NCI-H146 (cell line): ENCODE measurements at regions not wholly inside any gene's neighbourhood (a gene's known extent, or its start where the extent isn't known, plus 50 kb on each side); places are given as distances from the start of the nearest gene placed in this dataset.

Experiments used
- DNase-seq: peaks from one replicate; lab custom pipeline; 2025; lab: John Stamatoyannopoulos, UW

DNA sequence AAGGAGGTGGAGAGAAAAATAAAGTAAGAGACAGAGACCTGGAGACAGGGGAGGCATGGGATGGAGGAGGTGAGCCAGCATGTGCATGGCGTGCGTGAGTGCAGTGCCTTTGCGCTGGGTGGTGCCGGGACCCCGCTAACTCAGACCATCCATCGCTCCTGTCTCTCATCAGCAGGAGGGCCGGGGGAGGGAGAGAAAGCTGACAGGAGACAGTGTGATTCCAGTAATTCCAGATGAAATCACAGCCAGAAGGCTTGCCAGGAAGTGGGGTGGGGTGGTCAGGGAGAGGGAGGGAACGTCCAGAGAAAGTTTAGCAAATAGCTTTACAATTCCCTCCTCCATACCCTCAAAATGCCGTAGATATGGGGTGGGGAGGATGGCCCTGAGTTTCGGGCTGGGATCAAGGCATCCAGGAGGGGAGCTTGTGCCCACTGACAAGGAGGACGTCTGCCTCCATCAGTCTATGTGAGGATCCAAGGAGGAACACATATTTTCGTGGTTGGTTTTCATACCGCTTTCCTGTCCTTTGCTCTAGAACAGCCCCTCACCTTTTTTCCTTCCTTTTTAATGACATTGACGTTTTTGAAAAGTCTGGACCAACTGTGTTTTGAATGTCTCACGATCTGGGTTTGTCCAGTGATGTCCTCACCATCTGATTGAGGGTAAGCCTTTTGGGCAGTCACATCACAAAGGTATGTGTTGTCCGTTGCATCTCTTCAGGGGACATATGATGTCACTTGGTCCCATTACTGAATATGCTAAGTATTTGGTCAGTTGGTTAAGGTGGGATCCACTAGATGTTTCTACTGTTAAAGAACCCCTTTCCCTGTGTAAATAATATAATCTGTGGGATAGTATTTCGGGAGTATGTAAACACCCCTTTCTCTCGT lies 567.3 kb downstream of the MIAT start:
- no peak for DNase-seq

- no peak for DNase-seq
Observed at GRCh38 chr22:27226666-27227065, 569.3 kb downstream of the MIAT start.

GRCh38 chr22:27228771-27229170 lies 571.4 kb downstream of the MIAT start:
- no peak for DNase-seq

DNA sequence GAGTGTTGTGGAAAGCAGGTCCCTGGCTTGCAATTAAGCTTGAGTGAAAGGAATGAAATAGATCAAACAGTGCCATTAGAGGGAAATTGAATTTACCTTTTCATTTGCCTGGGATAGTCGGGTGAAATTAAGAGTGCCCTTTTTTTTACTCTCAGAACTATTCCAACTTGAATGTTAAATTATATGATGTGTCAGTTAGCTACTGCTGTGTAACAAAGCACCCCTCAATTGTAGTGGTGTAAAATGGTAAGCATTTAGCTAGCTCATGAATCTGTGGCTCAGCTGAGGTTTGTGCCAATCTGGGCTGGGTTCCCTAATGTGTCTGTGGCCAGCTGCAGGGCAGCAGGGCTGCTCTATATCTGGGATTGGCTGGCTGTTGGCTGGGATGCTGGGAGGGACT lies 571.4 kb downstream of the MN1 start:
- no peak for DNase-seq

GRCh38 chr22:27231266-27231665 lies 570.3 kb downstream of the MN1 start:
- DNase-seq, result no peak

DNA sequence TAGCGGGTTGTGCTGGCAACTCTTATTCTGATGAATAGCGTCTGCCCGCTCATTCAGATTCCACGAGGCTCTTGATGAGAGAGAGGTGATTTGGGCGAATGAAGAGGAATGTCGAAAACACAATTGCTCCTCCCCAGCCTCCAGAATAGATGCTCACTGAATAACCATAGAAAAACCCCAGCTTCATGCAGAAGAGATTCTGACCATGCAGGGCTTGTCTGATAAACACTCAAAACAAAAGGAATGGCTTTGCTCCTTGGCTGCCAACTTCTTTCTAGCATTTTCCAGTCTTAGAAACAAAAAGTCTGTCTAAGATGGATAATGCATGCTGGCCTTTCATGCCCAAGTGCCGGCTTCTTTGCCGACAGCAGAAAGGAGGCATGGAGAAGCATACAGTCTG lies 569.5 kb downstream of the MN1 start:
- no peak for DNase-seq

GRCh38 chr22:27237080-27237741 lies 564.3 kb downstream of the MN1 start:
- DNase-seq, result no peak

DNA sequence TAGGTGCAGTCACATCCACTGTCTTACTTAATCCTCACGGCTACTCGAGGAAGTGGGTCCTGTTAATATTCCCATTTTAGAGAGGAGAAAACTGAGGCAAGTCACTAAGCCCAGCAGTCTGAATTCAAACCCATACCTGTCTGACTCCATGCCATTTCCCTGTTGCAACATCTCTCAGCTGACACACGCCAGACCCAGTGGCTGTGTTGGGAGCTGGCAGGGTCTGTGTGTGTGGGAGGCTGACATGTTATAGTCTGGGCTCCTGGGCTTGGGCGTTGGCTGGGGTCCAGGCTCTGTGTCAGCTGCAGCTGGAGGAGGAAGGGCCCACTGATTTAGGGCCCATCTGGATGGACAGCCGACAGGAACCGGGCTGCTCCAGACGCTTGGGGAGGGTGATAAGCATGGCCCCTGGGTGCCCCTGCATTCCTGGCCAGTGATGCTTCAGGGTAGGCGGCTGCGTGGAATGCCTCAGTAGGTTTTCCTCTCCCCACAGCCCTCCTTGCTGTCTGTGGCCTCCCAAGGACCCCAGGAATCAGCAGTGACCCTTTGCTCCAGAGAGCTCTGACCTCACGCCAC lies 562.5 kb downstream of the MN1 start:
- DNase-seq, result no peak

- DNase-seq, result no peak
Observed at GRCh38 chr22:27239520-27239919, 562.0 kb downstream of the MN1 start.

- no peak for DNase-seq
Observed at GRCh38 chr22:27240298-27241075, 561.1 kb downstream of the MN1 start.

GRCh38 chr22:27241430-27242321 lies 559.9 kb downstream of the MN1 start:
- no peak for DNase-seq

DNA sequence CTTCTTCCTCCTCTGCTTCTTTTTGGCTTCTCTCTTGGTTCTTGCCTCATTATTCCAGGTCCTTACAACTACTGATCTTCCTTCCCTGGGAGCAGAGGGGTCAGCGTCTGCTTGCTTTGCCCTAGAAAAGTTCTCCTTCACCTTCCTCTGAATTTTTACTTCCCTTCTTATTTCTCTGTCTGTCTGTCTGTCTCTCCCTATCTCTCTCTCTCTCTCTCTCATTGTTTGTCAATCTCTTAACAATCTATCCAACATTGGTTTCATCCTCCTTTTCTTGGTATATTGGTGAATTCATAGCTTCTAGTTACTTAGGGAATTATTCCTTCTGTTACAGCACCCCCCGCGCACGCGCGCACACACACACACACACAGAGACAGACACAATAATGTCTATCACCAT lies 559.1 kb downstream of the MN1 start:
- DNase-seq, result no peak

- no peak for DNase-seq
Observed at GRCh38 chr22:27242917-27243589, 558.5 kb downstream of the MN1 start.

GRCh38 chr22:27244328-27244727 lies 557.2 kb downstream of the MN1 start:
- no peak for DNase-seq

GRCh38 chr22:27245056-27245455 lies 556.5 kb downstream of the MN1 start:
- no peak for DNase-seq

GRCh38 chr22:27246558-27246957 lies 555.0 kb downstream of the MN1 start:
- no peak for DNase-seq

DNA sequence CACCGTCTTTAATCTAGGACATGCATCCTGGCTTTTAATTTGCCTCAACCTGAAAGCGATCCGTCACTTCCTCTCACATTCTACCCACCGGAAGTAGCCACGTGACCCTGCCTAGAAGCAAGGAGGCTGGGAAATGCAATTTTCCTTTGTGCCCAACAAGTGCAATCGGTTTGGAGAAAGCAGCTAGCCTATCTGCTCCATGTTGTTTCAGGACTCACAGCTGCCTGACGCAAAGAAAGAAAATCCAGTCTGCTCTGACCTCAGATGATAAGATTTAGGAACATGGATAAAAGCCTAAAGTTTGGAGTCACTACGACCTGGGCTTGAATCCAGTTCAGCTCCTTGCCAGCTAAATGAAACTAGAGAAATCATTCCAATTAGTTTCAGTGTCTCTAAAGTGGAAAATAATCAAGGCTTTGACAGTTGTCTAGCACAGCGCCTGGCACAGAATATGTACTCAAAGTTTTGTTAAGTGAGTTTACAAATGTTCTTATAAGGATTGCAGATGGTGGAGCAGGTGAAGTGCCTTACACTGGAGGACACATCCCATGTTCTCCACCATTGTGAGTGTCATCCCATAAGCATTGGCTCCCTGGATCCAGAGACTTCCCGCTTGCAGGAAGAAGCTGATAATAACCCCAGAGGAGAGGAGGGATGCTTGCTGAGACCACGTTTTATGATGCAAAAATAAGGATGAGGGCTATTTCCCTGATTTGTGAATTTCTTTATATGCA lies 553.7 kb downstream of the MN1 start:
- DNase-seq, result no peak

GRCh38 chr22:27250418-27250817 lies 551.1 kb downstream of the MN1 start:
- no peak for DNase-seq

DNA sequence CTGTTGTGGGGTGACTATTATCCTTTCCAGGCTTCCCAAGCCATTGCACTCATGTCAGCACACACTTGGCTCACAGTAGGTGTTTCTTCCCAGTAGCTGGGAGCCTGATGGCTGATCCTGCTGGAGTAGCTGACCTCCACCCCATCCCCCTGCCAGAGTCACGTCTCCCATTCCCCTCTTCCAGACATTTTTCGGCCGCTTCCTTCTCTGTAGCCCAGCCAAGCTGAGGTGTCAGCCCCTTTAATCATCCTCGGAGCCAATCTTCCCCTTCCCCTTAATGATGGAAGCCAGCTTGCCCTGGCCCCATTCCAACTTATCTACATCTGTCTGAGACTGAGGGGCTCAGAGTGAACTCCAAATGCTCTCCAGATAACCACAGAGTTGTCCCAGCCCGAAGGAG lies 550.7 kb downstream of the MN1 start:
- DNase-seq, result no peak

DNA sequence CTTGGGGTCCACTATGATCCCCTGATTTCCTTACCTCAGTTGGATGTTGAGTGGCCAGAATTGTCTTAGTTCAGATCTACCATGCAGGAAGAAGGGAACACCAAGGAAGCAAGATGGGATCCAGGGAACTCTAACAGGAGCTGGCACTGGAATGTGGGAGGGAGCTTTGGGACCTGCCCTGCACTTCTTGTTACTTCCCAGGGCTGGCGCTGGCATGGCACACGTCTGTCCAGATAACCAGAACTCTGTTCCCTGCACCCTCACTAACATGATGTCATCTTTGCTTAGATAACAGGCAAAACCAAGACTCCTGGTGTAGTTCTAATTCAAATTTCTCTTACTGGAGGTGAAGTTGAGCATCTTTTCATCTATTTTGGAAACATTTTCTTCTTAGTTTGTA lies 550.0 kb downstream of the MN1 start:
- DNase-seq, result no peak
